Keratinocyte (primary cell): ENCODE measurements at regions not wholly inside any gene's neighbourhood (a gene's known extent, or its start where the extent isn't known, plus 50 kb on each side); places are given as distances from the start of the nearest gene placed in this dataset.

Source experiments
- DNase-seq: peaks from one replicate; pipeline ENCODE4 v3.0.0-alpha.2; 2011; ENCODE audit warnings: low read depth, missing footprints, low spot score
- FAIRE-seq: peaks from 2 replicates; lab custom pipeline; 2011; peaks lifted over from hg19 to GRCh38; lab: Jason Lieb, UNC
- H2AFZ ChIP-seq: 2 replicates; pipeline ENCODE4 v1.6.0; 2012; ENCODE audit warnings: low read length, control low read depth, inconsistent platforms; ENCODE audit not compliant: control insufficient read depth
- H3K27ac ChIP-seq: 2 replicates; pipeline ENCODE4 v1.5.1; 2011; ENCODE audit warnings: low read length; ENCODE audit not compliant: control insufficient read depth, insufficient read depth
- H3K27me3 ChIP-seq: 3 replicates; pipeline ENCODE4 v1.6.0; 2011; ENCODE audit warnings: low read length; ENCODE audit not compliant: control insufficient read depth, insufficient read depth; ENCODE audit errors: extremely low read depth
- H3K36me3 ChIP-seq, 2 experiments: 2 replicates in 1 of 2; 3 replicates in 1 of 2; pipeline ENCODE4 v1.5.1; 2011; ENCODE audit warnings: low read length in 2 of 2, mild to moderate bottlenecking in 1 of 2; ENCODE audit not compliant: control insufficient read depth in 2 of 2, insufficient read depth in 2 of 2; ENCODE audit errors: extremely low read depth in 1 of 2
- H3K4me1 ChIP-seq: 3 replicates; pipeline ENCODE4 v1.5.1; 2011; ENCODE audit warnings: low read length; ENCODE audit not compliant: control insufficient read depth, insufficient read depth; ENCODE audit errors: extremely low read depth
- H3K4me2 ChIP-seq: 3 replicates; pipeline ENCODE4 v1.6.0; 2011; ENCODE audit warnings: low read depth, low read length; ENCODE audit not compliant: control insufficient read depth, insufficient read depth; ENCODE audit errors: extremely low read depth
- H3K4me3 ChIP-seq, 3 experiments: fragments of 200-600 bp in 1 of 3; sonication (generic) in 1 of 3; 2 replicates in 2 of 3; 3 replicates in 1 of 3; pipeline ENCODE4 v1.5.1; 2011 to 2016; ENCODE audit warnings: low read length in 3 of 3, mild to moderate bottlenecking in 3 of 3, control low read depth in 2 of 3, inconsistent platforms in 1 of 3, low read depth in 1 of 3, mixed read lengths in 1 of 3, mixed run types in 1 of 3, moderate library complexity in 1 of 3; ENCODE audit not compliant: control insufficient read depth in 2 of 3, insufficient read depth in 2 of 3; ENCODE audit errors: extremely low read depth in 1 of 3
- H3K79me2 ChIP-seq: 2 replicates; pipeline ENCODE4 v1.6.0; 2012; ENCODE audit warnings: low read length; ENCODE audit not compliant: control insufficient read depth, insufficient read depth
- H3K9ac ChIP-seq: 3 replicates; pipeline ENCODE4 v1.6.0; 2011; ENCODE audit warnings: low read length; ENCODE audit not compliant: control insufficient read depth, insufficient read depth; ENCODE audit errors: extremely low read depth
- H3K9me1 ChIP-seq: 3 replicates; pipeline ENCODE4 v1.6.0; 2011; ENCODE audit warnings: low read length; ENCODE audit not compliant: control insufficient read depth, insufficient read depth; ENCODE audit errors: extremely low read depth
- H3K9me3 ChIP-seq: 2 replicates; pipeline ENCODE4 v1.5.1; 2012; ENCODE audit warnings: low read depth, low read length; ENCODE audit not compliant: control insufficient read depth
- H4K20me1 ChIP-seq: 3 replicates; pipeline ENCODE4 v1.6.0; 2011; ENCODE audit warnings: low read length; ENCODE audit not compliant: control insufficient read depth, insufficient read depth; ENCODE audit errors: extremely low read depth
- CTCF ChIP-seq, 3 experiments: IDR thresholded peaks in 1 of 3; conservative IDR thresholded peaks in 1 of 3; optimal IDR thresholded peaks in 1 of 3; 2 replicates in 2 of 3; 3 replicates in 1 of 3; pipeline versions ENCODE3 to v1.5.1; 2011; ENCODE audit warnings: low read length in 3 of 3, mild to moderate bottlenecking in 3 of 3, moderate library complexity in 2 of 3, control low read depth in 1 of 3, inconsistent platforms in 1 of 3; ENCODE audit not compliant: insufficient read depth in 2 of 3; ENCODE audit errors: extremely low read depth in 1 of 3
- EZH2 ChIP-seq: IDR thresholded peaks from one replicate; pipeline ENCODE4 v1.6.1; 2012; ENCODE audit warnings: inconsistent platforms, mild to moderate bottlenecking, low read length, moderate library complexity
- dilution Hi-C: fragments of 300-500 bp; cut with MboI; formaldehyde crosslinking; loops from one replicate; pipeline ENCODE4 v1.7.0; 2020; ENCODE audit warnings: low sequenced_read_pairs; ENCODE audit not compliant: extremely low pct_ligation_motif_present

GRCh38 chr3:124352149-124352539, 360.2 kb upstream of the ROPN1 start:
- H3K9me1 ChIP-seq: no peaks in the 10 kb centered on the region
- H3K9ac ChIP-seq: no peak overlapping the region
- no peak overlapping the region for H3K4me2 ChIP-seq
- peaks cover 16% of the 10 kb centered on the region for H3K27me3 ChIP-seq
- FAIRE-seq (no peak), DNase-seq (no peak)
- no peak overlapping the region for H2AFZ ChIP-seq
- no peaks in the 10 kb centered on the region for H3K36me3 ChIP-seq
- no peaks in the 10 kb centered on the region for H3K79me2 ChIP-seq
- no peaks in the 10 kb centered on the region for H3K4me1 ChIP-seq
- no peaks in the 10 kb centered on the region for H3K9me3 ChIP-seq
- H3K27ac ChIP-seq: no peak overlapping the region
- dilution Hi-C loops: loop anchor here (25.0 kb wide), 1 partner anchor 110 kb away; no protein-coding TSS in a partner anchor
- H3K4me3 ChIP-seq: no peak overlapping the region
- TF ChIP-seq CTCF (optimal IDR thresholded peaks at IDR 0.05 in 1 of 3, IDR thresholded peaks at IDR 0.05 in 1 of 3, conservative IDR thresholded peaks at IDR 0.05 in 1 of 3; ENCODE audit: extremely low read depth in 1 of 3, insufficient read depth in 2 of 3, low read length in 3 of 3) (no peak), EZH2 (no peak)
- no peaks in the 10 kb centered on the region for H4K20me1 ChIP-seq

- dilution Hi-C loops: loop anchor here (25.0 kb wide), 1 partner anchor 109 kb away; no protein-coding TSS in a partner anchor
- no peak for TF ChIP-seq CTCF (optimal IDR thresholded peaks at IDR 0.05 in 1 of 3, IDR thresholded peaks at IDR 0.05 in 1 of 3, conservative IDR thresholded peaks at IDR 0.05 in 1 of 3; ENCODE audit: extremely low read depth in 1 of 3, insufficient read depth in 2 of 3, low read length in 3 of 3)
- no peak for TF ChIP-seq EZH2
Measured at GRCh38 chr3:124353691-124354090, 361.8 kb upstream of the ROPN1 start.

More at GRCh38 chr3:124353691-124354090, 361.8 kb upstream of the ROPN1 start:
- Histone ChIP-seq H3K4me2 (no peak overlapping the region), H3K79me2 (no peaks in the 10 kb centered on the region), H3K4me1 (no peaks in the 10 kb centered on the region), H3K9ac (no peak overlapping the region), H3K4me3 (no peak overlapping the region), H3K27me3 (peaks cover 16% of the 10 kb centered on the region), H3K27ac (no peak overlapping the region), H3K9me1 (no peaks in the 10 kb centered on the region), H3K9me3 (no peaks in the 10 kb centered on the region), H2AFZ (no peak overlapping the region), H3K36me3 (no peaks in the 10 kb centered on the region), H4K20me1 (no peaks in the 10 kb centered on the region)
- FAIRE-seq (no peak), DNase-seq (no peak)
